ENCODE measurements at regions not wholly inside any gene's neighbourhood (a gene's known extent, or its start where the extent isn't known, plus 50 kb on each side); places are given as distances from the start of the nearest gene placed in this dataset.

DNA sequence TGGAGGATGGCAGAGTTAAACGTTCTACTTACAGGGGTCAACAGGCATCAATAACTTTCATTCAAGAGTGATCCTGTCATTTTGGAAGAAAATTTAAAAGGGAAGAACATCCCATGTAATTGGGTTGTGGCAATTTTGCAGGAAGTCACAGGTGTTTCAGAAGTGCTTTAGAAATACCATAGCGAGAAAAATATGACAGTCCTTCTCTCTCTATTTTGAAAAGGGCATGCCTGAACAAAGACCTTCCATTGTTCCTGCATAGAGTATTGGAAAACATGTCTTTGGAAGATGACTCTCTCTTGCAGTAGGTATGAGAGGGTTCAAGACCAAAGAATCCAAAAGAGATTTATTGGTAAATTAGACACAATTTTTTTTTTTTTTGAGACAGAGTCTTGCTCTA, 81.8 kb upstream of the SERTAD2 start:
- Histone ChIP-seq H3K27ac (no peak overlapping the region), H3K9me3 (no peaks in the 10 kb centered on the region), H3K27me3 (no peaks in the 10 kb centered on the region), H3K36me3 (no peaks in the 10 kb centered on the region), H3K4me3 (no peak overlapping the region), H3K4me1 (peaks cover 0 to 16% (median 0%) of the 10 kb centered on the region in 4 donors)
- TF ChIP-seq, protein P1, sequence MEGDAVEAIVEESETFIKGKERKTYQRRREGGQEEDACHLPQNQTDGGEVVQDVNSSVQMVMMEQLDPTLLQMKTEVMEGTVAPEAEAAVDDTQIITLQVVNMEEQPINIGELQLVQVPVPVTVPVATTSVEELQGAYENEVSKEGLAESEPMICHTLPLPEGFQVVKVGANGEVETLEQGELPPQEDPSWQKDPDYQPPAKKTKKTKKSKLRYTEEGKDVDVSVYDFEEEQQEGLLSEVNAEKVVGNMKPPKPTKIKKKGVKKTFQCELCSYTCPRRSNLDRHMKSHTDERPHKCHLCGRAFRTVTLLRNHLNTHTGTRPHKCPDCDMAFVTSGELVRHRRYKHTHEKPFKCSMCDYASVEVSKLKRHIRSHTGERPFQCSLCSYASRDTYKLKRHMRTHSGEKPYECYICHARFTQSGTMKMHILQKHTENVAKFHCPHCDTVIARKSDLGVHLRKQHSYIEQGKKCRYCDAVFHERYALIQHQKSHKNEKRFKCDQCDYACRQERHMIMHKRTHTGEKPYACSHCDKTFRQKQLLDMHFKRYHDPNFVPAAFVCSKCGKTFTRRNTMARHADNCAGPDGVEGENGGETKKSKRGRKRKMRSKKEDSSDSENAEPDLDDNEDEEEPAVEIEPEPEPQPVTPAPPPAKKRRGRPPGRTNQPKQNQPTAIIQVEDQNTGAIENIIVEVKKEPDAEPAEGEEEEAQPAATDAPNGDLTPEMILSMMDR (IDR thresholded peaks at IDR 0.05) = no peak
- no peak for TF ChIP-seq POLR2A (IDR thresholded peaks at IDR 0.05)
- intact Hi-C loops (cut with DNase I) = no loop called here
- ATAC-seq (no peak), DNase-seq (no peak)
- WGBS (ENCODE audit: insufficient coverage, low coverage, low lambda C conversion rate, missing lambda C conversion rate) = 64% methylated on average over 2 of the region's 2 CpGs

DNA sequence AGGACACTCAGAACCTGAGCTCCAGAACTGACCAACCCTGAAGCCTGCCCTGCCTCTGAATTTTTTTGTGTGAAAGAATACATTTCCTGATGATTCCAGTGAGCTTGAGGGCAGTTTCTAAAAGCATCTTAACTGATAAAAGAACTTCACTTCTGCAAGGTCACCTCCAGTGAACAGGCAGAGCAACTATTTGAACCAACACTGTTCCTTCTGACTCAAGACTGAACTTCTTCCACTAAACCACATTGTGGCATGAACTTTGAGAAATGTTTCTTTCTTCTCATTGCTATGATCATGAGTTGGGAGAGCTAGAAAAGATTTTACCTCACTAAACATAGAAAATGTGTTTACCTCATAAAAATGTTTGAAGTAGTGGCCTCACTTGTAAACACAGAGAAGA, 83.8 kb upstream of the SERTAD2 start:
- H3K27me3 ChIP-seq = no peaks in the 10 kb centered on the region
- no peak overlapping the region for H3K4me3 ChIP-seq
- no peak for DNase-seq
- no peak for ATAC-seq
- H3K27ac ChIP-seq = no peak overlapping the region
- TF ChIP-seq POLR2A (IDR thresholded peaks at IDR 0.05) = no peak
- no peaks in the 10 kb centered on the region for H3K36me3 ChIP-seq
- peaks cover 0 to under 1% (median 0%) of the 10 kb centered on the region in 4 donors for H3K4me1 ChIP-seq
- H3K9me3 ChIP-seq = no peaks in the 10 kb centered on the region
- intact Hi-C loops (cut with DNase I) = no loop called here

DNA sequence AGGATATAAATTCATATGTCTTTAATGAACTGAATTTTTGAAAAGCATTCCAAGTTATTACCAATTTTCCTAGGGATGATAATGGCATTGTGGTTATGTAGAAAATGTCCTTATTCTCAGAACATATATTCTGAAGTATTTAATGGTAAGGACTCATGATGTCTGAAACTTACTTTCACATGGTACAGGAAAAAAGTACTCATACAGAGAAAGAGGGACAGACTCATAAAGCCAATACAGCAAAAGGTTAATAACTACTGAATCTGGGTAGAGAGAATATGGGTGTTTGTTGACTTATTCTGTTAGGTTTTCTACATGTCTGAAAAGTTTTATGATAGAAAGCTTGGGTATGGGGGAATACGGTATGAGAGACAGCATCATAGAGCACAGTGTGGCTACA, 84.3 kb upstream of the SERTAD2 start:
- Histone ChIP-seq H3K36me3 (no peaks in the 10 kb centered on the region), H3K27ac (no peak overlapping the region), H3K27me3 (no peaks in the 10 kb centered on the region), H3K4me1 (no peaks in the 10 kb centered on the region), H3K9me3 (no peaks in the 10 kb centered on the region), H3K4me3 (no peak overlapping the region)
- ATAC-seq (no peak), DNase-seq (no peak)
- intact Hi-C loops (cut with DNase I) = no loop called here
- 92% methylated on average over 1 of the region's 1 CpG for WGBS (ENCODE audit: insufficient coverage, low coverage, low lambda C conversion rate, missing lambda C conversion rate)
- TF ChIP-seq POLR2A (IDR thresholded peaks at IDR 0.05) = no peak
- TF ChIP-seq, protein P1 (IDR thresholded peaks at IDR 0.05) = no peak

DNA sequence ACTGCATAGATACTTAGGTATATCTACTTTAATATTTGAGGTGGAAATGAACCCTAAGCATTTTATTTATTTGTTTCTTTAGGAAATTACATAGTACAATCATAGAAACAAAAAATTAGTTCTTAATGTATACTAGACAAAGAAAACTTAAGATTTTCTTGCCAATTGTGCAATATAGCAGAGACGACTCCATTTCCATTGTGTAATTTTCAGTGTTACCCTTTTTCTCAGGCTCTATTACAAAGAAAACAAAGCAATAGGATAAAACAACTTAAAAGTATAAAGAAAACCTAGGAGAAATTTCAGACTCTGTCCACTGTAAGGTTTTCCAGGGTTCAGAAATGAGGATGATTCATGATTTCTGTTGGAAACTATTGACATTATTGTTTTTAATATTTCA, 89.0 kb upstream of the SERTAD2 start:
- H3K27me3 ChIP-seq = no peaks in the 10 kb centered on the region
- peaks cover 0 to 12% (median 0%) of the 10 kb centered on the region in 4 donors for H3K4me1 ChIP-seq
- DNase-seq = no peak
- intact Hi-C loops (cut with DNase I) = no loop called here
- WGBS (ENCODE audit: insufficient coverage, low coverage, low lambda C conversion rate, missing lambda C conversion rate) = 55% methylated on average over 1 of the region's 1 CpG
- H3K9me3 ChIP-seq = no peaks in the 10 kb centered on the region
- H3K36me3 ChIP-seq = no peaks in the 10 kb centered on the region
- no peak overlapping the region for H3K4me3 ChIP-seq
- no peak for TF ChIP-seq POLR2A (IDR thresholded peaks at IDR 0.05)
- TF ChIP-seq, protein P1 (IDR thresholded peaks at IDR 0.05) = no peak
- no peak overlapping the region for H3K27ac ChIP-seq
- ATAC-seq = no peak

DNA sequence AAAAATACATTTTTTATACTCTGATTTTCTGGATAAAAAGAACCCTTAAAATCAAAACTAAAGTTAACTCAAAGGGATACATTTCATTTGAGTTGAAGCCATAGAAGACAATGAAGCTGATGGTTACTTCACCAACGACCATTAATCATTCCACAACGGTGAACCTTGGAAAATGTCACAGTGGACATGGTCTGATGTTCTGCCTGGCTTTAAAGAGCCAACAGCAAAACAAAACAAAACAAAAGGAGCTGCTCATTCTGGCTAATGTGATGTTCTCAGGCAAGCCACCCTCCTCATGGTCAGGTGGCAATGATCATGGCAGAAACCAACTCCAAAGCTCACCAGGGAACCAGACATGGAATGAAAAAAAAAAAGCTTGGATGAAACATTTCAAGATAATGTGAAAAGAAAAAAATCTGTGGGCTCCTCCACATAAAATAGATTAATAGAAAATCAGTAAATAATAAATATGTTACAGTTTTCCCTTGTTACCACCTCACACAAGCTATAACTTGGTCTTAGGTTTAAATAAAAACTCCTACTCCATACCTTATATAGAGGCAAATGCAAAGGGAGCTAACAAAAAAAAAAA, 90.1 kb upstream of the SERTAD2 start:
- H3K9me3 ChIP-seq = no peaks in the 10 kb centered on the region
- DNase-seq (no peak), ATAC-seq (no peak)
- peaks cover 0 to 17% (median 0%) of the 10 kb centered on the region in 4 donors for H3K4me1 ChIP-seq
- H3K36me3 ChIP-seq = no peaks in the 10 kb centered on the region
- H3K27me3 ChIP-seq = no peaks in the 10 kb centered on the region
- TF ChIP-seq, protein P1 (IDR thresholded peaks at IDR 0.05) = no peak
- intact Hi-C loops (cut with DNase I) = no loop called here
- no peak overlapping the region for H3K4me3 ChIP-seq
- WGBS (ENCODE audit: insufficient coverage, low coverage, low lambda C conversion rate, missing lambda C conversion rate) = 56% methylated on average over 2 of the region's 2 CpGs
- H3K27ac ChIP-seq = no peak overlapping the region

All from right lobe of liver (tissue), 6 donors.